ENCODE measurements at regions not wholly inside any gene's neighbourhood (a gene's known extent, or its start where the extent isn't known, plus 50 kb on each side); places are given as distances from the start of the nearest gene placed in this dataset.

DNA sequence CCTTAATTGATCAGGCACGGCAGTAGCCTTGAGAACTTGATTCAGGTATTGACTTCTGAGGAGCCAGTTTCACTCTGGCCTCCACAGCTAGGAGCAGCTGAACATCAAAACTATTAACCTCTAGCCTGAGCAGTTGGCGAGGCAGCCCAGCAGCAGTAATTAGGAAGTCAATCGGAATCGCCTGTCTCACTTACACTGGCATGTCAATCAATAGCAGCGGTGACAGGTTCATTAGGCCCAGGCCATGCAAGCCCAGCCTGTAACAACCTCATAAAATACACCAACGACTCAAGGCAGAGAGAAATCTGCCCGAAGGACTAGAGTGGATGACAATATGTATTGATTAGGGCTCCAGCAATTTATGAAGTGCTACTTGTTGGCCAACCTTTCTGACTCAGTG, 255.4 kb upstream of the SKOR2 start:
- TF ChIP-seq CTCF (conservative IDR thresholded peaks at IDR 0.05; ENCODE audit: low read length) (no peak), EZH2phosphoT487 (IDR thresholded peaks at IDR 0.05; ENCODE audit: borderline replicate concordance, low read depth, low read length) (no peak)
